Smooth muscle cell (in vitro differentiated cells): ENCODE measurements at regions not wholly inside any gene's neighbourhood (a gene's known extent, or its start where the extent isn't known, plus 50 kb on each side); places are given as distances from the start of the nearest gene placed in this dataset.
A peak's percentile ranks its signal among the peaks of the same experiment; 100 is the strongest.
"Not testable (repeated sequence)": the region's sequence is repeated elsewhere in the genome, so short reads cannot be mapped to it uniquely, and the experiment has no call there.

Experiments
- DNase-seq: peaks from one replicate; lab custom pipeline; 2025; ENCODE audit not compliant: unreplicated experiment; lab: John Stamatoyannopoulos, UW
- H2AFZ ChIP-seq: fragments of 200-600 bp; sonication (generic); 2 replicates; pipeline ENCODE4 v1.6.0; 2016; ENCODE audit warnings: antibody characterized with exemption, low read depth, mild to moderate bottlenecking
- H3F3A ChIP-seq: fragments of 200-600 bp; sonication (generic); 2 replicates; pipeline ENCODE4 v1.6.0; 2017; ENCODE audit warnings: antibody characterized with exemption, low read depth
- H3K27ac ChIP-seq: fragments of 200-600 bp; sonication (generic); 2 replicates; pipeline ENCODE4 v1.5.1; 2016; ENCODE audit warnings: low read depth, mild to moderate bottlenecking
- H3K27me3 ChIP-seq: fragments of 200-600 bp; sonication (generic); 2 replicates; pipeline ENCODE4 v1.6.1; 2016; ENCODE audit warnings: low read depth, mild to moderate bottlenecking
- H3K36me3 ChIP-seq: fragments of 200-600 bp; sonication (generic); 2 replicates; pipeline ENCODE4 v1.5.1; 2016; ENCODE audit warnings: low read depth
- H3K4me1 ChIP-seq: fragments of 200-600 bp; sonication (generic); 2 replicates; pipeline ENCODE4 v1.5.1; 2016; ENCODE audit warnings: low read depth
- H3K4me2 ChIP-seq: fragments of 200-600 bp; sonication (generic); 2 replicates; pipeline ENCODE4 v1.6.0; 2016; ENCODE audit warnings: mild to moderate bottlenecking
- H3K4me3 ChIP-seq: fragments of 200-600 bp; sonication (generic); 2 replicates; pipeline ENCODE4 v1.5.1; 2016; ENCODE audit warnings: mild to moderate bottlenecking
- H3K79me2 ChIP-seq: fragments of 200-600 bp; sonication (generic); 2 replicates; pipeline ENCODE4 v1.6.0; 2016; ENCODE audit warnings: low read depth, mild to moderate bottlenecking
- H3K9ac ChIP-seq: fragments of 200-600 bp; sonication (generic); 2 replicates; pipeline ENCODE4 v1.6.0; 2016; ENCODE audit warnings: low read depth
- H3K9me3 ChIP-seq: fragments of 200-600 bp; sonication (generic); replicated peaks from 2 replicates; pipeline ENCODE4 v1.5.1; 2016; ENCODE audit warnings: low read depth
- H4K20me1 ChIP-seq: fragments of 200-600 bp; sonication (generic); 2 replicates; pipeline ENCODE4 v1.6.0; 2016; ENCODE audit warnings: low read depth
- WGBS: methylation state at CpG from one replicate; pipeline ENCODE4 v1.1.7; 2016; ENCODE audit warnings: low lambda C conversion rate; 5-methylcytosine and 5-hydroxymethylcytosine counted together
- TF ChIP-seq, protein P1 (sequence below): fragments of 200-600 bp; sonication (generic); IDR thresholded peaks from 2 replicates; pipeline ENCODE4 v1.5.1; 2017; ENCODE audit warnings: borderline replicate concordance, mild to moderate bottlenecking, antibody characterized with exemption; ENCODE audit not compliant: insufficient read depth, poor library complexity, severe bottlenecking

DNA sequence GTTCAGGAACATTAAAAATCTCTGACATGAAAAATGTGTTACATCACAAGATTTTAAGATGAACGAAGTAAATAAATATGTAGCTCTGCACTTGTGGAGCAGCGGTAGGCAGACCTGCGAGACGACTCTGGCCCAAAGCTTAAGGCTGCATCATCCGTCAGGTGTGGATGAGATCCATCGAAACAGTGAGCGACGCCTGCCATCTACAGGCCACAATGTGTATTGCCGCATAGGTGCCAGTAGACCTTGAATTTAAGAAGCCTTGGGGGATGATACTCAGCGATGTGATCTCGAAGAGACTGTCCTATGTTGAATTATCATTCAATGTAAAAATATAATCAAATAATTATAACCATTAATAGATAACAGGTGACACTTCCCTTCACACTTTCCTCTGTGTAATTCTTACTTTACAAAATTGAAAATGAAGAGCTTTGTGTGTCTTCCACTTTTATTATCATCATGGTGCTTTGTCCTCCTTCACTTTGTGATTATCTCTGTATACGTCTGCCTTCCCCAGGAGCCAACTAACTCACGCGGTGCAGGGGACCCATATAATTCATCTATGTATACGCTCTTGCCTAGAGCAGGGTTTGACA, 851.0 kb downstream of the RAB28 start:
- peak; percentile 21 for DNase-seq

DNA sequence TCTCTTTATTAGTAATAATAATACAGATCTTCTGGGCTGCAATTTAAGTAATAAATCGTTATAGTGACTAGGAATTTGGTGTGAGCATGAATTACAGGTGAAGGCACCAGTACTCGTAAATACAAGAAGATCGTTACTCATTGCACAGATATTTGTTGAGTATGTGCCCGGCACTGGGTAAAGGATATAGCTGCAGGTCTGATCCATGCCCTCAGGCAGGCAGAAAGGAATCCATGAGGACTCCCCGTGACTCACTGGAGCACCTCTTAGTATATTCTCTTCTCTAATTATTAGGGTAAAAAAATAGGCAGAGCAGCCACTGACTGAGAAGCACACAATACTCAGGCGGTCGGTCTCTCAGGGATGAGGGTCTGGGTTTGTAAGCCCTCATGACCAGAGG, 868.3 kb downstream of the RAB28 start:
- no peaks in the 10 kb centered on the region for H3K9me3 ChIP-seq
- no peaks in the 10 kb centered on the region for H3F3A ChIP-seq
- no peak overlapping the region for H3K9ac ChIP-seq
- no peaks in the 10 kb centered on the region for H3K36me3 ChIP-seq
- H3K27me3 ChIP-seq, result no peaks in the 10 kb centered on the region
- TF ChIP-seq, protein P1, sequence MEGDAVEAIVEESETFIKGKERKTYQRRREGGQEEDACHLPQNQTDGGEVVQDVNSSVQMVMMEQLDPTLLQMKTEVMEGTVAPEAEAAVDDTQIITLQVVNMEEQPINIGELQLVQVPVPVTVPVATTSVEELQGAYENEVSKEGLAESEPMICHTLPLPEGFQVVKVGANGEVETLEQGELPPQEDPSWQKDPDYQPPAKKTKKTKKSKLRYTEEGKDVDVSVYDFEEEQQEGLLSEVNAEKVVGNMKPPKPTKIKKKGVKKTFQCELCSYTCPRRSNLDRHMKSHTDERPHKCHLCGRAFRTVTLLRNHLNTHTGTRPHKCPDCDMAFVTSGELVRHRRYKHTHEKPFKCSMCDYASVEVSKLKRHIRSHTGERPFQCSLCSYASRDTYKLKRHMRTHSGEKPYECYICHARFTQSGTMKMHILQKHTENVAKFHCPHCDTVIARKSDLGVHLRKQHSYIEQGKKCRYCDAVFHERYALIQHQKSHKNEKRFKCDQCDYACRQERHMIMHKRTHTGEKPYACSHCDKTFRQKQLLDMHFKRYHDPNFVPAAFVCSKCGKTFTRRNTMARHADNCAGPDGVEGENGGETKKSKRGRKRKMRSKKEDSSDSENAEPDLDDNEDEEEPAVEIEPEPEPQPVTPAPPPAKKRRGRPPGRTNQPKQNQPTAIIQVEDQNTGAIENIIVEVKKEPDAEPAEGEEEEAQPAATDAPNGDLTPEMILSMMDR, result no peak
- no peak overlapping the region for H3K4me3 ChIP-seq
- H2AFZ ChIP-seq, result no peak overlapping the region
- 77% methylated on average over 7 of the region's 7 CpGs for WGBS
- H3K79me2 ChIP-seq, result no peaks in the 10 kb centered on the region
- no peak for DNase-seq
- H3K4me2 ChIP-seq, result no peak overlapping the region
- H3K27ac ChIP-seq, result no peak overlapping the region
- H4K20me1 ChIP-seq, result no peaks in the 10 kb centered on the region
- no peaks in the 10 kb centered on the region for H3K4me1 ChIP-seq

More for the DNA sequence above, 851.0 kb downstream of the RAB28 start:
- Histone ChIP-seq H4K20me1 (no peaks in the 10 kb centered on the region), H2AFZ (no peak overlapping the region), H3K9ac (no peak overlapping the region), H3K4me3 (no peak overlapping the region), H3K4me1 (no peaks in the 10 kb centered on the region), H3K27ac (no peak overlapping the region), H3K4me2 (no peak overlapping the region), H3K27me3 (peaks cover 9% of the 10 kb centered on the region), H3K36me3 (no peaks in the 10 kb centered on the region), H3F3A (no peaks in the 10 kb centered on the region), H3K79me2 (no peaks in the 10 kb centered on the region), H3K9me3 (no peaks in the 10 kb centered on the region)
- TF ChIP-seq, protein P1, result peak; percentile 98
- WGBS, result 15% methylated on average over 15 of the region's 15 CpGs

DNA sequence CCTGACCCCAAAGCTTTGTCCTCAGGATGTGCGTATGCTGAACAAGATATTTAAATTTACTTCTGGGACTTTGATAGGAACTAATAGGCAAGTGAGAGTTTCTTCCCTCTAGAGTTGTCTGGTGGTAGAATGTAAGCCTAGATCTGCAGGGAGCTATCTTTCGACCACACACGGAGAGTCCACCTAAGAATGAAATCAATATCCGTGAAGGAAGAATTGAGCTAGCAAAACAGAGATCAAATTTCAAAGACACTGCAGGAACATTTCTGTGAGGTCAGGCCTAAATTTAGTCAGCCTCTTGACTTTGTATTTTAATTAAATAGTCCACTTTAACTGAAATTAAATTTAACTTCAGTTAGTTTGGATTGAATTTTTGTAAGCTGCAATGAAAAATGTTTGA, 871.3 kb downstream of the RAB28 start:
- WGBS, result 92% methylated on average over 4 of the region's 4 CpGs
- no peaks in the 10 kb centered on the region for H3K4me1 ChIP-seq
- no peak overlapping the region for H3K27ac ChIP-seq
- H3F3A ChIP-seq, result no peaks in the 10 kb centered on the region
- DNase-seq, result no peak
- no peaks in the 10 kb centered on the region for H3K9me3 ChIP-seq
- no peaks in the 10 kb centered on the region for H3K79me2 ChIP-seq
- no peaks in the 10 kb centered on the region for H4K20me1 ChIP-seq
- no peaks in the 10 kb centered on the region for H3K27me3 ChIP-seq
- H2AFZ ChIP-seq, result no peak overlapping the region
- no peaks in the 10 kb centered on the region for H3K36me3 ChIP-seq
- TF ChIP-seq, protein P1, result no peak
- no peak overlapping the region for H3K4me3 ChIP-seq
- H3K9ac ChIP-seq, result no peak overlapping the region
- H3K4me2 ChIP-seq, result no peak overlapping the region

DNA sequence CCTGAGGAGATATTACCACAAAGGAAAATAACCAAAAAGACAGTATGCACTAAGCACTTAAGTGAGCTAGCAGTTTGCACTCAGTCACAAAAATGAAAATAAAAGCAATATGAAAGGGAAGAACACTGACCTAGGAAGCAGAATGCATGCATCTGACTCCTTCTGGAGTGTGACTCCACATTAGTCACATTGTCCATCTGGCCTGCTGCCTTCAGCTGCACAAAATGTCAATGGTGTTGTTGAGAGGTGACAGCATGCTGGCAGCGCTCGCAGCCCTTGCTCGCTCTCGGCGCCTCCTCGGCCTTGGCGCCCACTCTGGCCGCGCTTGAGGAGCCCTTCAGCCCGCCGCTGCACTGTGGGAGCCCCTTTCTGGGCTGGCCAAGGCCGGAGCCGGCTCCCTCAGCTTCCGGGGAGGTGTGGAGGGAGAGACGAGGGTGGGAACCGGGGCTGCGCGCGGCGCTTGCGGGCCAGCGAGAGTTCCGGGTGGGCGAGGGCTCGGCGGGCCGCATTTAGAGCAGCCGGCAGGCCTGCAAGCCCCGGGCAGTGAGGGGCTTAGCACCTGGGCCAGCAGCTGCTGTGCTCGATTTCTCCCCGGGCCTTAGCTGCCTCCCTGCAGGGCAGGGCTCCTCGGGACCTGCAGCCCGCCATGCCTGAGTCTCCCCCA, 874.8 kb downstream of the RAB28 start:
- H3F3A ChIP-seq, H3K27me3 ChIP-seq, H3K9ac ChIP-seq, H4K20me1 ChIP-seq, H3K4me1 ChIP-seq, H3K4me2 ChIP-seq, DNase-seq, H2AFZ ChIP-seq, H3K9me3 ChIP-seq, H3K27ac ChIP-seq, H3K79me2 ChIP-seq, H3K36me3 ChIP-seq, H3K4me3 ChIP-seq: not testable (repeated sequence)
- 98% methylated on average over 31 of the region's 33 CpGs for WGBS
